ENCODE measurements at regions not wholly inside any gene's neighbourhood (a gene's known extent, or its start where the extent isn't known, plus 50 kb on each side); places are given as distances from the start of the nearest gene placed in this dataset.
"Not testable (repeated sequence)": the region's sequence is repeated elsewhere in the genome, so short reads cannot be mapped to it uniquely, and the experiment has no call there.

GRCh38 chr16:9599415-9600120, 508.1 kb downstream of the HAPSTR1 start:
- DNase-seq: no peak

DNA sequence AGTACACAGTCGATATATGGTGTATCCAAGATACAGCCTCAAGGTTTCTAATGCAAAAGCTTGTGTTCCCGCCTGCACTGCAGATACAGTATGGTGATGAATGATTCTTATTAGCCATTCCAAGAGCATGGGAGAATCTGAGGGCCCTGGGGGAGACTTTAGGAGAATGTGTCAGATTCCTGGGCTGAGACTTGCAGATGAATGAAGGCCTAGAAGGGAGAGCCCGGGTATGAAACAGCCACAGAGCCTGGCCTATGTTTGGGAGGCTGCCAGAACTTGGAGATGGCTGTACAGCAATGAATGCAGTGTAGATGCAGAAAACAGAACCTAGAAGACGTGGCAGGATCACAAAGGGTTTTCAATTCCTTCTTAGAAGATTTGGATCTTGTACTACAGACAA, 510.7 kb downstream of the HAPSTR1 start:
- DNase-seq: no peak

GRCh38 chr16:9603316-9603715, 511.9 kb downstream of the HAPSTR1 start:
- DNase-seq: no peak

DNA sequence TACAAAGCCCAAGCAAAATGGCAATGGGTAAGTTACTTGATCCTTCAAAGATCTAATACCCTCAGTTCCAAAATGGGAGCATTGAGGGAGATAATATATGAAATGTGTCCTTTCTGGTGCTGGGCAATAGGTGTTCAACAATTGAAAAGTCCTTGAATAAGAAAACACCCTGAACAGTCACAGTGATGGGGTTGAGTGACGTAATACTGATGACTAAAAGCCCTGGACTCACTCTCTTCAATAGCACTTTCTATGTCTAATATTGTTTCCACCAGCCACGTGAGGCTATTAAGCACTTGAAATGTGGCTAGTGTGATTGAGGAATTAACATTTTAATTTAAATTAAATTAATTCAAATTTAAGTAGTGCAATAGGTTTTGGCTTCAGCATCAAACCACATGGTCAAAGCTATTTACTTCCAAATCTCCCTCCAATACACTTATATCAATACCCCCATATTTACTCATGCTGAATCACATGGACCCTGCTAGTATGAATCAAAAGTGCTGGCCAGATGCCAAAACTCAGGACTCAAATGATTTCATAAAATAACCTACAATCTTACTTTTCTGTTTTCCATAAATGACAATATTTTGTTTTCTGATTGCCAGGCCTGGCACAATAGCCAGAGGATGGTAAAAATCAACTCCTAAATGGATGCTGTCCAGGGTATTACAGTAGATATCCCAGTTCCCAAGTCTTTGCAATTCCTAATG, 516.2 kb downstream of the HAPSTR1 start:
- no peak for DNase-seq

- DNase-seq: no peak
Measured at GRCh38 chr16:9610727-9611126, 519.3 kb downstream of the HAPSTR1 start.

GRCh38 chr16:9612267-9612666, 520.8 kb downstream of the HAPSTR1 start:
- DNase-seq: no peak

GRCh38 chr16:9614389-9614788, 522.9 kb downstream of the HAPSTR1 start:
- no peak for DNase-seq

DNA sequence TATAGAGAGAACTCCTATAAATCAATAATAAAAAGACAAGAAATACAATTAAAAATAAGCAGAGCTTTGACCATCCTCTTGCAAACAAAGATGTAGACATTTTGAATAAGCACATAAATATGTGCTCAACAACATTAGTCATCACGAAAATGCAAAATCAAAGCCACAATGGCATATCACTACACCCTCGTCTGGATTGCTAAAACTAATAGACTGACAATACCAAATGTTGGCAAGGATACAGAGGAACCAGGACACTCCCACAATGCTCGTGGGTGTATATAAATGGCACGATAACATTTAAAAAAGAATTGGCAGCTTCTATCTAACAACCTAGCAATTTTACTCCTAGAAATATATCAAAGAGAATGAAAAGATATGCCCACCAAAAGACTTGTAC, 530.8 kb downstream of the HAPSTR1 start:
- DNase-seq: no peak

- no peak for DNase-seq
Measured at GRCh38 chr16:9625122-9625521, 533.7 kb downstream of the HAPSTR1 start.

- DNase-seq: no peak
Measured at GRCh38 chr16:9627427-9627826, 536.0 kb downstream of the HAPSTR1 start.

DNA sequence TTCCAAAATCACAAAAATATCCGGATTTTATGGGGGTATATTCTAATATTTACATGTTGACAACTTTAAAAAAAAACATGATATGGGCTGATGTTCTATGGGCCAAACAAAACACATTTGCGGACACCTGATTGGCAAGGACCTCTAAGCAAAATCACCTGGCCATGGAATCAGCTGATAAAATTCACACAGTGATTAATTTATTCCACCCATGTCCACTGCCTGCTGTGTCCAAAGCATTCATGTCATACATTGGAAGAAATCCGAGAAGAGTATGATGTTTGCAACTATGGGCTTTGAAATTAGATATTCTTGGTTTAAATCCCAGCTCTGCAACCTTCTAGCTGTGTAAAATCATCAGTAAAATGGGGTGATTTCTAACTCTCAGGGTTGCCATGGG, 538.7 kb downstream of the HAPSTR1 start:
- no peak for DNase-seq

GRCh38 chr16:9630985-9631384, 539.5 kb downstream of the HAPSTR1 start:
- no peak for DNase-seq

GRCh38 chr16:9633844-9634243, 542.4 kb downstream of the HAPSTR1 start:
- DNase-seq: no peak

GRCh38 chr16:9635150-9635720, 543.8 kb downstream of the HAPSTR1 start:
- DNase-seq: not testable (repeated sequence)

DNA sequence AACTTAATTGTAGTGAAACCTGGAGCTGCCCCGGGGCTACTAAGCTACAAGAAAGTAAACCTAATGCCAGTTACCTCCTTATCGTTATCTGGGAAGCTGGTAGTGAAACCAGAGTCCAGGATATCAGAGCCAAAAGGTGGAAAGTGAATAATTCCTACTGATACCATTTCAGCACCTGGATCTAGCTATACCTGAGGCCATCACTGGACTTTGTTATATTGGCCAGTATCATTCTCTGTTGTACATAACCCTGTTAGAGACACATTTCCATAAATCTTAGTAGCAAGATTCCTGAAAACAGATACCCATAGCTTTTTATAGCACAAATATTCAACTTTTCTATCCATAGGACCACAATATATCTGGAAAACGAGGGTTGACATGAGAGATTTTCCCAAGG, 538.0 kb downstream of the GRIN2A start:
- DNase-seq: no peak

DNA sequence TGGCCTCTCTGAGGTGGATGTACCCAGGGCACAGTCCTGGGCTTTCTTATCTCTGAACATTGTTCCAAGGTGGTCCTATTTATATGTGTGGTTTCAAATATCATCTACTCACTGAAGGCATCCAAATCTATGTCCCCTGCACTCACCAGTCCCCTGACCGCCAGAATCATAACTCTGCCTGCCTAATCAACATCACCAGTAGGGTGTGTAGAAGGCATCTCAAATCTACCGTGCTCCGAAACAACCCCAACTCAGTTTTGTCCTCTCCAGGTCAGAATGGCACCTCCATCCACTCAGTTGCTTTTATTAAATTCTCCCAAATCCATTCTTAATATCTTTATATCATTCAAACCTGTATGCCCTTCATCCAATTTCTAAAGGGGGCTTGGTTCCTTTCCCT, 536.3 kb downstream of the GRIN2A start:
- DNase-seq: no peak

GRCh38 chr16:9647981-9648701, 534.1 kb downstream of the GRIN2A start:
- peak; percentile 2 for DNase-seq

- DNase-seq: no peak
Measured at GRCh38 chr16:9650284-9650683, 531.9 kb downstream of the GRIN2A start.

DNA sequence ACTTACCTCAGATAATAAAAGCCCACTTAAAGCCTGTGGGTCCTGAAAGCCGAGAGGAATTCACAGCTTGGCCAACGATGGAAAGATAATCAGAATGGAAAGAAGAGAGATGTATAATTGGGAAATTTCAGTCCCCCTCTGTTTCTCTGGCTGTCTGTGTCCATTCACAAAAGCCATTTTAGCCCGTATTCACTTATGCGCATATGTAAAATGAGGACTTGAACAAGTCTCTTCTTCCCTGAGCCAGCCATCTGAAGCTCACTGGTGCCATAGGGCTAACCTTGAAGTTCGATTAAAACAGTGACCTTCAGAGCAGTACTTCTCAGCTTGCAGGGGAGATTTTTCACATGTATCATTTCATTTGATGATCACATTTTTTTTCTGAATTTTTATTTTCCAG, 527.2 kb downstream of the GRIN2A start:
- DNase-seq: no peak

DNA sequence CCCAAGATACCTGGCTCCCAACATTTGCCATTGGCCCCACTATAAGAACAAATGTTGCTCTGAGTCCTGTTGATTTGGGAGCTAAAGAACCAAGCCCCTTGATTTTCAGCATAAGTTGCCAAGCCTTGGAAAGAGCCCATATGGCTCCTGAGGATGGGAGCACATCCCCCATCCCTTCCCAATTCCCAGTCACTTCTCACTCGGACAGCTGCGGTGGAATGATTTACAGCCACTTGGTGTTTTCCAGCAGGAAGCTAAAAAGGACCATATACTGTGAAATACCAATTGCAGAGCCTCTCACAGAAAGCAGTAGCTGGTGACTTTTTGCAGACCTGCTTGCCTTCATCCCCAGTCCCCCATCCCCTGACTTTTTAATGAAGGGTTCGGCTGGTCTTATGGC, 524.6 kb downstream of the GRIN2A start:
- no peak for DNase-seq

DNA sequence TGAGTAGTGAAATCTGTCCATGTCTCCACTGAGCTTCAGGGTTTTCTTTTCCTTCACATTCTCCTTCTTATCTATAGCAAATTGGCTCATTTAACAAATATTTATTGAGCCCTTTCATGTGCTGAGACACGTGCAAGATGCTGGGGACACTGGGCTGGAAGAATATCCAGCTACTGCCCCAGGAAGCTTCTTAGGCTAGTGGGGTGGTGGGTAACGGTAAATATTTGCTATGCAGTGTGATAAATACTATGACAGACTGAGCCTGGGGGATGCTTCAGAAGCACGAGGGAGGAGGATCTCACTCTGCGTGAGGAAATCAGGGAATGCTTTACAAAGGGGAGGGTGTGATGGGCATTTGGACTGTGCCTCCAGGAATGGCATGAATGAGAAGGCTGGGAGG, 524.1 kb downstream of the GRIN2A start:
- DNase-seq: no peak

DNA sequence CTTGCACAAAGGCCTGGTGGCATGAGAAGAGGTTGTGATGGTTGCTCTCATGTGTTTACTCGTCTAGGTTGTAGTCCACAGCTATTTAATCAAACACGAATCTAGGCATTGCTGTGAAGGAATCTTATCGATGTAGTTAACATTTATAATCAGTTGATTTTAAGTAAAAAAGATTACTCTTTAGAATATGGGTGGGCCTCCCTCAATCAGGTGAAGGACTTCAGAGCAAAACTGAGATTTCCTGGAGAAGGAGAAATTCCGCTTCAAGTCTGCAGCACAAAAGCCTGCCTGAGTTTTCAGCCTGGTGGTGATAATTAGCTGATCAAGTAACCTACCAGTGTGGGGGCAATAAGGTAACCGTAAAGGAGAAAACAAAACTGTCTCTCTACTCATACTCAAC, 523.6 kb downstream of the GRIN2A start:
- no peak for DNase-seq

- DNase-seq: no peak
Measured at GRCh38 chr16:9660898-9661297, 521.3 kb downstream of the GRIN2A start.
